Mesodermal cell (in vitro differentiated cells): ENCODE measurements at regions not wholly inside any gene's neighbourhood (a gene's known extent, or its start where the extent isn't known, plus 50 kb on each side); places are given as distances from the start of the nearest gene placed in this dataset.
"Not testable (repeated sequence)": the region's sequence is repeated elsewhere in the genome, so short reads cannot be mapped to it uniquely, and the experiment has no call there.

Source experiments
- H3K27ac ChIP-seq: 2 replicates; pipeline ENCODE4 v1.7.0; 2013; ENCODE audit warnings: mild to moderate bottlenecking, low read depth, low read length, moderate library complexity; ENCODE audit not compliant: severe bottlenecking
- H3K36me3 ChIP-seq: 2 replicates; pipeline ENCODE4 v1.7.1; 2013; ENCODE audit warnings: mild to moderate bottlenecking, low read length, moderate library complexity; ENCODE audit not compliant: control insufficient read depth, insufficient read depth
- H3K4me1 ChIP-seq: one replicate; pipeline ENCODE4 v1.7.1; 2013; ENCODE audit warnings: mild to moderate bottlenecking, low read length; ENCODE audit not compliant: insufficient read depth, control insufficient read depth, poor library complexity, severe bottlenecking
- H3K4me3 ChIP-seq: 2 replicates; pipeline ENCODE4 v1.7.0; 2013; ENCODE audit warnings: low read length, control low read depth, mild to moderate bottlenecking; ENCODE audit not compliant: insufficient read depth, poor library complexity, severe bottlenecking; ENCODE audit errors: extremely low read depth
- H3K9me3 ChIP-seq: 2 replicates; pipeline ENCODE4 v1.7.1; 2013; ENCODE audit warnings: mild to moderate bottlenecking, low read length, moderate library complexity; ENCODE audit not compliant: control insufficient read depth
- WGBS, 2 experiments: methylation state at CpG; one replicate each; pipeline ENCODE4 v1.1.5; 2013; ENCODE audit warnings: missing lambda C conversion rate in 2 of 2; ENCODE audit not compliant: insufficient coverage in 2 of 2; 5-methylcytosine and 5-hydroxymethylcytosine counted together

DNA sequence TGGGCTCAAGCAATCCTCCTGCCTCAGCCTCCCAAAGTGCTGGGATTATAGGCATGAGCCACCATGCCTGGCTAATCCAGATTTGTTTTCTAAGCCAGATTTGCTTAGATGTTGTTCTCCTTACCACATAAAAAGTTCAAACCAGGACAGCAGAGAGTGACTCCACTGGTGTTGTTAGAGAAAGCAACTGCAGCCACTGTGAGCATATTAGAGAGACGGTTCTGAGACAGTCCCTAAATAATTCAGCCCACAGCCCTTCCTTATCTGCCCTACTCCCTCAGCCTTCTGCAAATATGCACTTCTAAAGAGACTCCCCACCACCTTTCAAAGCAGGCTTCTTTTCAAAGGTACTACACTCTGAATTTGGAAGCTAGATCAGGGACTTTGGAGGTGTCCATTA lies 96.1 kb downstream of the DRD1 start:
- Histone ChIP-seq H3K27ac (no peak overlapping the region), H3K9me3 (peaks cover 3% of the 10 kb centered on the region), H3K36me3 (no peaks in the 10 kb centered on the region), H3K4me3 (no peak overlapping the region), H3K4me1 (peaks cover 28% of the 10 kb centered on the region)
- 40 to 57% methylated on average over 1 of the region's 1 CpG for WGBS, 2 experiments

DNA sequence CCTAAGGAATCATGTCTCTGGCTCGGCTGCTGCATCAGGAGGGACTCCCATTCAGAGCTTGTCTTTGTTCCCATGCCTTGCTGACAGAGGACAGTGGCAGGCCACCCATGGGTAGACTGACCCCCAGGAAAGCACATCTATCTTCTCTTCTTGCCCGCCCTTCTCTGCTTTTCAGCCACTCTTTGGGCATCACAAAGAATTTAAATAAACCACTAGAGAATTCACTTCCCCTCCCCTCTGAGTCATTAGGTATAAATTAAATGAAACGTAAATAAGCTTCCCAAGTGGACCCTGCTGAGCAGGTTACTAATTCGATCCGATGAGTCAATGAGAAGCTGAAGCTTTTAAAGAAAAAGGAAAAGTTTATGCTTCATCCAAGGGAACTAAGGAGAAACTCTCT lies 97.0 kb downstream of the DRD1 start:
- WGBS, 2 experiments, result 19 to 22% methylated on average over 4 to 5 of the region's 5 CpGs
- H3K4me1 ChIP-seq, result peaks cover 23% of the 10 kb centered on the region
- H3K36me3 ChIP-seq, result no peaks in the 10 kb centered on the region
- peaks cover 3% of the 10 kb centered on the region for H3K9me3 ChIP-seq
- H3K4me3 ChIP-seq, result no peak overlapping the region
- H3K27ac ChIP-seq, result peak overlapping the region; percentile 46

DNA sequence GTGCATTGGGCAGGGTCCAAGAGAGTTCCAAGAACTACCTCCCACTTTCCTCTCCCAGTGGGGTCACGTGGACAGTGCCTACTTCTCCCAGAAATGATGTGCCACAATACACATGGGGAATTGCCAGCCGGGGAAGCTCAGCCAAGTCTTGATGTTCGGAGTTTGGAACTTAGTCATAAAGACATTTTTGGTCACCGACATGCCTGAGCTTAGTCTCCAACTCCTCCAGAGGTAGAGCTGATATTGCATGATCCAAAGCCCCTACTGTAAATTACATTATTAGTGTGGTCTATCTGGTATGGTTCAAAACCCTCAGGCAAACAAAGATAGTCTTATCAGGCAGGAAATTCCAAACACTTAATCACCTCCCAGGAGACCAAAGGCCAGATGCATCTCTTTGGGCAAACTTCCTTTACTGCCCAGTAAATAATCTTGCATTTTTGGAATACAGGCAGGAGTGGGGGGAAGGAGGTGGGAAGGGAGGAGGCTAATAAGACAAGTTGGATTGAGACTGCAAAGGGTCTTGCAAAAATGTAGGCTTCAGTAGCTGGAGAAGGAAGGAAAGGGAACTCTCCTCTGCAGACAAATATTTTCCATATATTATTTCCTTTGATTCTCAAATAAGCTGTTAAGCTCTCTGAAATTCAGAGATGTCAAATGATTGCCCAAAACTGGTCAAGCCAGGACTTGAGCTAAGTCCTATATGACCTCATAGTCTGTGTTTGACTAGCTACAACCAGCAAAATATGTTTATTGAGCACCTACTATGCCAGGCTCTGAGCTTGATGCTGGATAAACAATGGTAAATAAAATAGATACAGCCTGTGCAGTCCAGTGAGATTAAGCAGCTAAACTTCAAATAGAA lies 99.4 kb downstream of the DRD1 start:
- WGBS, 2 experiments, result 80 to 100% methylated on average over 2 of the region's 4 CpGs
- Histone ChIP-seq H3K36me3 (no peaks in the 10 kb centered on the region), H3K27ac (peak overlapping the region; percentile 67), H3K9me3 (peaks cover 3% of the 10 kb centered on the region), H3K4me1 (peaks cover 18% of the 10 kb centered on the region), H3K4me3 (no peak overlapping the region)

DNA sequence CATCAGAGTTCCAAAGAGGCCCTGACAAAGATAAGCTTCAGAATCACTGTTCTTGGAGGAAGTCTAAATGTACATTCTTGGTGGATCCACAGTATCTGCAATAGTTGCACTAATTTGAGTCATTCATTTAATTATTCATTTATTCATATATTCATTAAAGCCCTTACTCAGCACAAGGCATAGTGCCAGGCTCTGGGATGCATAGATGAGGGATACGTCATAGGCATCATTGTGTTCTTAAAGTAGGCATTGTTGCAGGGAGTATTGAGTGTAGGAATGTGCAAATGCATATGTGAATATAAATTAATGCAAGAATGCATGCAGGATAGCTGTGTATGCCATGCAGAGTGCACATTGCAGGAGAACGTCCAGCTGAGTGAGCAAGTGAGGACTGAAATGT lies 100.7 kb downstream of the DRD1 start:
- Histone ChIP-seq H3K4me3 (no peak overlapping the region), H3K9me3 (peaks cover 3% of the 10 kb centered on the region), H3K27ac (no peak overlapping the region), H3K36me3 (no peaks in the 10 kb centered on the region), H3K4me1 (peaks cover 18% of the 10 kb centered on the region)
- 74 to 93% methylated on average over 2 of the region's 2 CpGs for WGBS, 2 experiments

DNA sequence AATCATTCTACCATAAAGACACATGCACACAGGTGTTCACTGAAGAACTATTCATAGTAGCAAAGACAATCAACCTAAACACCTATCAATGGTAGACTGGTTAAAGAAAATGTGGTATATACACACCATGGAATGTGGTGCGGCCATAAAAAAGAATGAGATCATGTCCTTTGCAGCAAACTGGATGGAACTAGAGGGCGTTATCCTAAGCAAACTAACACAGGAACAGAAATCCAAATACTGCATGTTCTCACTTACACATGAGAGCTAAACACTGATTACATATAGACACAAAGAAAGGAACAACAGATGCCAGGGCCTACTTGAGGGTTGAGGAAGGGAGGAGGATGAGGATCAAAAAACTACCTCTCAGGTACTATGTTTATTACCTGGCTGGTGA lies 103.8 kb downstream of the DRD1 start:
- Histone ChIP-seq H3K9me3 (peaks cover 3% of the 10 kb centered on the region), H3K36me3 (no peaks in the 10 kb centered on the region), H3K27ac (no peak overlapping the region), H3K4me1 (peaks cover 6% of the 10 kb centered on the region), H3K4me3 (no peak overlapping the region)
- 100% methylated on average over 1 of the region's 2 CpGs; no CpG with 5 or more reads in 1 of the 2 experiments for WGBS, 2 experiments

DNA sequence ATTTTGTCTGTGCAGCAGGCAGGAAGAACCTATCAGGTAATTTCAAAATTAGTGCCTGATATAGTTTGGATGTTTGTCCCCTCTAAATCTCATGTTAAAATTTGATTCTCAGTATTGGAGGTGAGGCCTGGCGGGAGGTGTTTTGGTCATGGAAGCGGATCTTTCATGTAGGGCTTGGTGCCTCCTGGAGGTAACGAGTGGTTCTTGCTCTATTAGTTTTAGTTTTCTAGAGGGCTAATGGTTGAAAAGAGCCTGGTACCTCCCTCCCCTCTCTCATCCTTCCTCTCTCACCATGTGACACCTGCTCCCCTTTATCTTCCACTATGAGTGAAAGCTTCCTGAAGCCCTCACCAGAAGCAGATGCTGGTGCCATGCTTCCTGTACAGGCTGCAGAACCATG lies 106.3 kb downstream of the DRD1 start:
- Histone ChIP-seq H3K9me3 (no peaks in the 10 kb centered on the region), H3K4me3 (no peak overlapping the region), H3K27ac (no peak overlapping the region), H3K36me3 (no peaks in the 10 kb centered on the region), H3K4me1 (no peaks in the 10 kb centered on the region)
- WGBS, 2 experiments, result 100% methylated on average over 1 of the region's 3 CpGs; no CpG with 5 or more reads in 1 of the 2 experiments

DNA sequence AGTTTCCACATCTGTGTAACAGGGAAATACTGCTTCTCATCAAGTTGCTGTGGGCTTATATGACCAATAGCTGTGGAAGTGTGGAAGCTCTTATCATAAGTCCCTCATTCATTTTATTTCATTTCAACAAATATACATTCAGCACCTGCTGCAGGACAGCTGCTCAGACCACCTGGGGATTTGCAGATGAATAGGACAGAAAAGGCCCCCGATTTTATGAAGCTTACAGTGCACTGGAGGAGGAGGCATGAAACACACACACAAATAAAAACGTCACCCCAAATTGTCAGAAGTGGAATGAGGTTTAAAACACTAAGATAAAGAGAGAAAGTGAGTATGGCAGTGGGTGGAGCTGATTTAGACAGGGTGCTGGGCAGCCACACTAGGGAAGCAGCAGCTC lies 107.2 kb downstream of the DRD1 start:
- Histone ChIP-seq H3K4me3 (no peak overlapping the region), H3K36me3 (no peaks in the 10 kb centered on the region), H3K4me1 (no peaks in the 10 kb centered on the region), H3K9me3 (no peaks in the 10 kb centered on the region), H3K27ac (no peak overlapping the region)
- no CpG with 5 or more reads among the region's 2 CpGs for WGBS, 2 experiments

DNA sequence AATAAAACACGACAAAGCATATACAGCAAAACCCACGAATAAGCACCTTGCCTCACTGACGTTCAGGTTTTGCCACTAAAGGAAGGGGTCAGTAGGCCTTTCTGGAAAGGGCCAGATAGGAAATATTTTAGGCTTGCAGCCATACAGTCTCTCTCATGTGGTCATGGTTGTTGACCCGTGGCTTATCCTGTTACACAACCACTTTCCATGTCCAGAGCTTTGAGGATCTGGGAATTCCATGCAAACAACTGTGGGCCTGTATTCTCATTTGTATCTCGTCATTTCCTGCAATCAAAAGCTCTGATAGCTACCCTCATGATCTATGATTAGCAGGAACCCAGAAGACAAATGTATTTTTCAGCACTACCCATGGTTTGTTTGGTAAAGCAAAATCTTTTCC lies 108.3 kb downstream of the DRD1 start:
- Histone ChIP-seq H3K36me3 (no peaks in the 10 kb centered on the region), H3K4me3 (no peak overlapping the region), H3K9me3 (no peaks in the 10 kb centered on the region), H3K4me1 (no peaks in the 10 kb centered on the region), H3K27ac (no peak overlapping the region)
- WGBS, 2 experiments, result 80 to 84% methylated on average over 1 to 4 of the region's 5 CpGs

DNA sequence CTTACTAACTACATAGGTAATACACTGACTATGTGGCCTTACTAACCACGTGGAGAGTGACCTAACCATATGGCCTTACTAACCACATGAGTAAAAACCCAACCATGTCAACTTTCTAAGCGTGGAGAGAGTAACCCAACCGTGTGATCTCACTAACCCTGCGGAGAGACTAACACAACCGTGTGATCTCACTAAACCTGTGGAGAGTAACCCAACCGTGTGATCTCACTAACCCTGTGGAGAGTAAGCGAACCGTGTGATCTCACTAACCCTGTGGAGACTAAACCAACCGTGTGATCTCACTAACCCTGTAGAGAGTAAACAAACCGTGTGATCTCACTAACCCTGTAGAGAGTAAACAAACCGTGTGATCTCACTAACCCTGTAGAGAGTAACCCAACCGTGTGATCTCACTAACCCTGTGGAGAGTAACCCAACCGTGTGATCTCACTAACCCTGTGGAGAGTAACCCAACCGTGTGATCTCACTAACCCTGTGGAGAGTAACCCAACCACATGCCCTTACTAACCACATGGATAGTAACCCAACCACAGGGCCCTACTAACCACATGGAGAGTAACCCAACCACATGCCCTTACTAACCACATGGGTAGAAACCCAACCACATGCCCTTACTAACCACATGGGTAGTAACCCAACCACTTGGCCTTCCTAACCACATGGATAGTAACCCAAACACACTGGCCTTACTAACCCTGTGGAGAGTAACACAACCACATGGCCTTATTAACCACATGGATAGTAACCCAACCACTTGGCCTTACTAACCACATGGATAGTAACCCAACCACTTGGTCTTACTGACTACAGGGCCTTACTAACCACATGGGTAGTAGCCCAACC lies 112.6 kb downstream of the DRD1 start:
- H3K9me3 ChIP-seq, H3K36me3 ChIP-seq, H3K4me1 ChIP-seq, H3K4me3 ChIP-seq, H3K27ac ChIP-seq: not testable (repeated sequence)
- 92 to 93% methylated on average over 12 to 14 of the region's 14 CpGs for WGBS, 2 experiments

DNA sequence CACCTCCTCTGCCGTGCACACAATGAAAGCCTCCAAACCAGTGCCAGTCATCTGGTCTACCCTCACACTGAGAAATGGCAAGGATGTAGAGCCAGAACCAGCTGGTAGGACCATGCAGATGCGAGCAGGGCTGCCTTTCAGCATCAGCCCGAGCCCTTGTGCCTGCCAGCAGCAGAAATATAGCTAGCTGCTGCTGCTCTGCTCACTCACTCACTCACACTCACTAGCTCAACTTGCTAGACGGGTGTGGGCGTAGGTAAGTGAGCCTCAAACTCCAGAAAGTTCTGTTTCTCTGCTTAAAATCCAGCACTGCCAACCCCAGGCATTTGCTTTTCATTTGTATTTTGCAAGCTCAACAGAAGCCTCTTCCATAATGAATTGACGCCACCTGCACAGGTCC lies 114.0 kb downstream of the DRD1 start:
- H3K9me3 ChIP-seq, result no peaks in the 10 kb centered on the region
- H3K36me3 ChIP-seq, result no peaks in the 10 kb centered on the region
- peaks cover 7% of the 10 kb centered on the region for H3K4me1 ChIP-seq
- H3K27ac ChIP-seq, result no peak overlapping the region
- WGBS, 2 experiments, result 85 to 90% methylated on average over 5 to 6 of the region's 6 CpGs
- no peak overlapping the region for H3K4me3 ChIP-seq
